ENCODE measurements at regions not wholly inside any gene's neighbourhood (a gene's known extent, or its start where the extent isn't known, plus 50 kb on each side); places are given as distances from the start of the nearest gene placed in this dataset.

- TF ChIP-seq CTCF (conservative IDR thresholded peaks at IDR 0.05), result no peak
- TF ChIP-seq ZFX (IDR thresholded peaks at IDR 0.05), result no peak
- H3K27ac ChIP-seq, result no peak overlapping the region
Observed at GRCh38 chr13:47539317-47539716, 461.8 kb downstream of the SUCLA2 start.

GRCh38 chr13:47523771-47524170 is 477.3 kb downstream of the SUCLA2 start:
- TF ChIP-seq CTCF (conservative IDR thresholded peaks at IDR 0.05), result no peak
- no peak for TF ChIP-seq ZFX (IDR thresholded peaks at IDR 0.05)
- H3K27ac ChIP-seq, result no peak overlapping the region

GRCh38 chr13:47521890-47522487 is 479.1 kb downstream of the SUCLA2 start:
- no peak overlapping the region for H3K27ac ChIP-seq
- TF ChIP-seq ZFX (IDR thresholded peaks at IDR 0.05), result no peak
- TF ChIP-seq CTCF (conservative IDR thresholded peaks at IDR 0.05), result no peak

GRCh38 chr13:47519626-47520025 is 481.4 kb downstream of the SUCLA2 start:
- no peak for TF ChIP-seq CTCF (conservative IDR thresholded peaks at IDR 0.05)
- TF ChIP-seq ZFX (IDR thresholded peaks at IDR 0.05), result no peak
- H3K27ac ChIP-seq, result no peak overlapping the region

- H3K27ac ChIP-seq, result no peak overlapping the region
Observed at GRCh38 chr13:47518530-47518929, 482.5 kb downstream of the SUCLA2 start.

GRCh38 chr13:47511647-47512046 is 489.4 kb downstream of the SUCLA2 start:
- TF ChIP-seq ZFX (IDR thresholded peaks at IDR 0.05) (no peak), CTCF (conservative IDR thresholded peaks at IDR 0.05) (no peak)
- no peak overlapping the region for H3K27ac ChIP-seq

More at GRCh38 chr13:47518530-47518929, 482.5 kb downstream of the SUCLA2 start:
- TF ChIP-seq CTCF (conservative IDR thresholded peaks at IDR 0.05) (no peak), ZFX (IDR thresholded peaks at IDR 0.05) (no peak)

- H3K27ac ChIP-seq, result no peak overlapping the region
- no peak for TF ChIP-seq CTCF (conservative IDR thresholded peaks at IDR 0.05)
- TF ChIP-seq ZFX (IDR thresholded peaks at IDR 0.05), result no peak
Observed at GRCh38 chr13:47508527-47509228, 492.4 kb downstream of the SUCLA2 start.

Data from C4-2B (cell line).